Uterus (tissue), 3 donors: ENCODE measurements at regions not wholly inside any gene's neighbourhood (a gene's known extent, or its start where the extent isn't known, plus 50 kb on each side); places are given as distances from the start of the nearest gene placed in this dataset.
"Not testable (repeated sequence)": the region's sequence is repeated elsewhere in the genome, so short reads cannot be mapped to it uniquely, and the experiment has no call there.

Experiments
- DNase-seq, 2 donors: peaks; one replicate each; pipeline ENCODE4 v3.0.0-alpha.2; 2019 to 2020
- H3K27ac ChIP-seq, 2 donors: fragments of 200-600 bp; sonication (generic); 1 replicate in 1 of 2; 2 replicates in 1 of 2; pipeline ENCODE4 v1.5.1; 2016 to 2018
- H3K27me3 ChIP-seq, 2 donors: fragments of 200-600 bp; sonication (generic); one replicate each; pipeline ENCODE4 v1.5.1; 2018 to 2019; ENCODE audit warnings: control low read depth in 1 of 2
- H3K36me3 ChIP-seq, 2 donors: fragments of 200-600 bp; sonication (generic); one replicate each; pipeline ENCODE4 v1.5.1; 2019; ENCODE audit warnings: control low read depth in 1 of 2
- H3K4me1 ChIP-seq, 2 donors: fragments of 200-600 bp; sonication (generic); one replicate each; pipeline ENCODE4 v1.5.1; 2018 to 2019; ENCODE audit warnings: control low read depth in 1 of 2
- H3K4me3 ChIP-seq, 2 donors: fragments of 200-600 bp; sonication (generic); 1 replicate in 1 of 2; 2 replicates in 1 of 2; pipeline ENCODE4 v1.5.1; 2018 to 2019; ENCODE audit warnings: mild to moderate bottlenecking in 1 of 2
- H3K9me3 ChIP-seq, 2 donors: fragments of 200-600 bp; sonication (generic); one replicate each; pipeline ENCODE4 v1.5.1; 2019; ENCODE audit warnings: control low read depth in 1 of 2
- POLR2A ChIP-seq, 2 donors: fragments of 450-650 bp; IDR thresholded peaks; one replicate each; pipeline ENCODE4 v1.6.1; 2016; ENCODE audit warnings: antibody characterized with exemption in 2 of 2, mild to moderate bottlenecking in 1 of 2, moderate library complexity in 1 of 2
- intact Hi-C: fragments of 100-400 bp; cut with DNase I; formaldehyde crosslinking; loops from one replicate; pipeline ENCODE4 v1.15.1; 2023; ENCODE audit warnings: low total_unique reads
- TF ChIP-seq, protein P1 (sequence below), 4 experiments: fragments of 200-600 bp in 2 of 4; fragments of 450-650 bp in 2 of 4; sonication (generic) in 2 of 4; IDR thresholded peaks; one replicate each; pipeline ENCODE4 v1.5.1; 2016 to 2019; ENCODE audit warnings: antibody characterized with exemption in 4 of 4, mild to moderate bottlenecking in 2 of 4, moderate library complexity in 1 of 4
- donor health status: DM: yes; HTN: yes; CAD: no.

DNA sequence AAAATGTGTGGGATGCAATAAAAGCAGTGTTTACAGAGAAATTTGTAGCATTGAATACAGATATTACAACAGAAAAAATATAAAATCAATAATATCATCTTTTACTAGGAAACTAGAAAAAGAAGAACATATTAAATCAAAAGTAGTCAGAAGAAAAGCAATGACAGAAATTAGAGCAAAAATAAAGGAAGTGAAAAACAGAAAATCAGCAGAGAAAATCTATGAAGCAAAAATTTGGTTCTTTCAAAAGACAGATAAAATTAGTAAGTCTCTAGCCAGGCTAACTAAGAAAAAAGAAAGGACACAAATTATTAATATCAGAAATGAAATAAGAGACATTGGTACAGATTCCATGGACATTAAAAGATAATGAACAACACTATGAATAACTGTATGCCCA lies 212.0 kb upstream of the MGAT5 start:
- Histone ChIP-seq H3K4me3 (no peak overlapping the region), H3K4me1 (no peaks in the 10 kb centered on the region), H3K27ac (no peak overlapping the region), H3K9me3 (no peaks in the 10 kb centered on the region), H3K27me3 (no peaks in the 10 kb centered on the region), H3K36me3 (no peaks in the 10 kb centered on the region)
- intact Hi-C loops = no loop called here
- no peak for DNase-seq
- TF ChIP-seq, protein P1, sequence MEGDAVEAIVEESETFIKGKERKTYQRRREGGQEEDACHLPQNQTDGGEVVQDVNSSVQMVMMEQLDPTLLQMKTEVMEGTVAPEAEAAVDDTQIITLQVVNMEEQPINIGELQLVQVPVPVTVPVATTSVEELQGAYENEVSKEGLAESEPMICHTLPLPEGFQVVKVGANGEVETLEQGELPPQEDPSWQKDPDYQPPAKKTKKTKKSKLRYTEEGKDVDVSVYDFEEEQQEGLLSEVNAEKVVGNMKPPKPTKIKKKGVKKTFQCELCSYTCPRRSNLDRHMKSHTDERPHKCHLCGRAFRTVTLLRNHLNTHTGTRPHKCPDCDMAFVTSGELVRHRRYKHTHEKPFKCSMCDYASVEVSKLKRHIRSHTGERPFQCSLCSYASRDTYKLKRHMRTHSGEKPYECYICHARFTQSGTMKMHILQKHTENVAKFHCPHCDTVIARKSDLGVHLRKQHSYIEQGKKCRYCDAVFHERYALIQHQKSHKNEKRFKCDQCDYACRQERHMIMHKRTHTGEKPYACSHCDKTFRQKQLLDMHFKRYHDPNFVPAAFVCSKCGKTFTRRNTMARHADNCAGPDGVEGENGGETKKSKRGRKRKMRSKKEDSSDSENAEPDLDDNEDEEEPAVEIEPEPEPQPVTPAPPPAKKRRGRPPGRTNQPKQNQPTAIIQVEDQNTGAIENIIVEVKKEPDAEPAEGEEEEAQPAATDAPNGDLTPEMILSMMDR (IDR thresholded peaks at IDR 0.05) = no peak
- TF ChIP-seq POLR2A (IDR thresholded peaks at IDR 0.05) = no peak

DNA sequence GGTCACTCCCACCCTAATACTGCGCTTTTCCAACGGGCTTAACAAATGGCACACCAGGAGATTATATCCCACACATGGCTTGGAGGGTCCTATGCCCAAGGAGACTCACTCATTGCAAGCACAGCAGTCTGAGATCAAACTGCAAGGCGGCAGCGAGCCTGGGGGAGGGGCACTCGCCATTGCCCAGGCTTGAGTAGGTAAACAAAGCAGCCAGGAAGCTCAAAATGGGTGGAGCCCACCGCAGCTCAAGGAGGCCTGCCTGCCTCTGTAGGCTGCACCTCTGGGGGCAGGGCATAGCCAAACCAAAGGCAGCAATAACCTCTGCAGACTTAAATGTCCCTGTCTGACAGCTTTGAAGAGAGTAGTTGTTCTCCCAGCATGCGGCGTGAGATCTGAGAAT lies 210.8 kb upstream of the MGAT5 start:
- H3K27me3 ChIP-seq, DNase-seq, H3K27ac ChIP-seq, intact Hi-C loops, H3K9me3 ChIP-seq, H3K4me3 ChIP-seq, H3K4me1 ChIP-seq, H3K36me3 ChIP-seq: not testable (repeated sequence)

DNA sequence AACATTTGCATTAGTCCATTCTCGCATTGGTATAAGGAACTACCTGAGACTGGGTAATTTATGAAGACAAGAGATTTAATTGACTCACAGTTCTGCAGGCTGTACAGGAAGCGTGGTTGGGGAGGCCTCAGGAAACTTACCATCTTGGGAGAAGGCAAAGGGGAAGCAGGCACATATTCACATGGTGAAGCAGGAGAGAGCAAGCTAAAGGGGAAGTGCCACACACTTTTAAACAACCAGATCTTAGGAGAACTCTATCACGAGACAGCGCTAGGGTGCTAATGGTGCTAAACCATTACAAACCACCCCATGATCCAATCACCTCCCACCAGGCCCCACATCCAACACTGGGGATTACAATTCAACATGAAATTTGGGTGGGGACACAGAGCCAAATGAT lies 201.7 kb upstream of the MGAT5 start:
- Histone ChIP-seq H3K9me3 (no peaks in the 10 kb centered on the region), H3K4me1 (no peaks in the 10 kb centered on the region), H3K4me3 (no peak overlapping the region), H3K27ac (no peak overlapping the region), H3K36me3 (no peaks in the 10 kb centered on the region), H3K27me3 (no peaks in the 10 kb centered on the region)
- DNase-seq = no peak
- no peak for TF ChIP-seq POLR2A (IDR thresholded peaks at IDR 0.05)
- TF ChIP-seq, protein P1 (IDR thresholded peaks at IDR 0.05) = no peak
- intact Hi-C loops = no loop called here

DNA sequence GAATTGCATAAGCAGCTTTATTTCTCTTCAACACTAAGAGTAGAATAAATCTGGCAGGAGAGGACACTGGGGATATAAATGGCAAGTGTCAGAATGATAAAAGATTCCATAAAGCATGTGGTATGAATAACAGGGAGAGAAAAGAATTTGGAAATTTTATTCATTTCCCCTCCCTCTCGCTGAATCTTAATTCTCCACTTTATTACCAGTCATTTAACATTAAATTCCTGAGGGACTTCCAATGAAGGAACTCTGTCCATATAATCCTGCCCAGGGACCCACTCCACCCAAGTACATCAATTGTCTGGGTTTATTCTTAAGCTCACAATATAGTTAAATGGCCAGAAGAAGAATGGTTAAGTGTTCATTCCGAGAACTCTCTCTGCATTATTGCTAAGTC lies 197.7 kb upstream of the MGAT5 start:
- intact Hi-C loops = no loop called here
- no peak overlapping the region for H3K27ac ChIP-seq
- no peak for TF ChIP-seq POLR2A (IDR thresholded peaks at IDR 0.05)
- TF ChIP-seq, protein P1 (IDR thresholded peaks at IDR 0.05) = no peak

DNA sequence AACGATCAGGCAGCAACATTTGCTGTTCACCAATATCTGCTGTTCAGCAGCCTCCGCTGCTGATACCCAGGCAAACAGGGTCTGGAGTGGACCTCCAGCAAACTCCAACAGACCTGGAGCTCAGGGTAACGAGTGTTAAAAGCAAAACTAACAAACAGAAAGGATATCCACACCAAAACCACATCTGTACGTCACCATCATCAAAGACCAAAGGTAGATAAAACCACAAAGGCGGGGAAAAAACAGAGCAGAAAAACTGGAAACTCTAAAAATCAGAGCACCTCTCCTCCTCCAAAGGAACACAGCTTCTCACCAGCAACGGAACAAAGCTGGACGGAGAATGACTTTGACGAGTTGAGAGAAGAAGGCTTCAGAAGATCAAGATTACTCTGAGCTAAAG lies 192.8 kb upstream of the MGAT5 start:
- H3K36me3 ChIP-seq, intact Hi-C loops, H3K27ac ChIP-seq, H3K27me3 ChIP-seq, H3K9me3 ChIP-seq, DNase-seq, H3K4me3 ChIP-seq, H3K4me1 ChIP-seq: not testable (repeated sequence)

More for the DNA sequence above, 197.7 kb upstream of the MGAT5 start:
- Histone ChIP-seq H3K4me1 (no peaks in the 10 kb centered on the region), H3K27me3 (no peaks in the 10 kb centered on the region), H3K4me3 (no peak overlapping the region), H3K36me3 (no peaks in the 10 kb centered on the region), H3K9me3 (no peaks in the 10 kb centered on the region)
- no peak for DNase-seq

DNA sequence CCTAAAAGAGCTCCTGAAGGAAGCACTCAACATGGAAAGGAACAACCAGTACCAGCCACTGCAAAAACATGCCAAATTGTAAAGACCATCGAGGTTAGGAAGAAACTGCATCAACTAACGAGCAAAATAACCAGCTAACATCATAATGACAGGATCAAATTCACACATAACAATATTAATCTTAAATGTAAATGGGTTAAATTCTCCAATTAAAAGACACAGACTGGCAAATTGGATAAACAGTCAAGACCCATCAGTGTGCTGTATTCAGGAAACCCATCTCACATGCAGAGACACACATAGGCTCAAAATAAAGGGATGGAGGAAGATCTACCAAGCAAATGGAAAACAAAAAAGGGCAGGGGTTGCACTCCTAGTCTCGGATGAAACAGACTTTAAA lies 191.6 kb upstream of the MGAT5 start:
- H3K9me3 ChIP-seq, intact Hi-C loops, H3K36me3 ChIP-seq, DNase-seq, H3K27ac ChIP-seq, H3K4me1 ChIP-seq, H3K27me3 ChIP-seq, H3K4me3 ChIP-seq: not testable (repeated sequence)

DNA sequence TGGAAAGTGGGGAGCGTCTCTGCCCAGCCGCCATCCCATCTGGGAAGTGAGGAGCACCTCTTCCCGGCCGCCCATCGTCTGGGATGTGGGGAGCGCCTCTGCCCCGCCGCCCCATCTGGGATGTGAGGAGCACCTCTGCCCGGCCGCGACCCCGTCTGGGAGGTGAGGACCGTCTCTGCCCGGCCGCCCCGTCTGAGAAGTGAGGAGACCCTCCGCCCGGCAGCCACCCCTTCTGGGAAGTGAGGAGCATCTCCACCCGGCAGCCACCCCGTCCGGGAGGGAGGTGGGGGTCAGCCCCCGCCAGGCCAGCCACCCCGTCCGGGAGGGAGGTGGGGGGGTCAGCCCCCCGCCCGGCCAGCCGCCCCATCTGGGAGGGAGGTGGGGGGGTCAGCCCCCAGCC lies 190.0 kb upstream of the MGAT5 start:
- H3K4me1 ChIP-seq, H3K9me3 ChIP-seq, H3K36me3 ChIP-seq, DNase-seq, intact Hi-C loops, H3K4me3 ChIP-seq, H3K27ac ChIP-seq, H3K27me3 ChIP-seq: not testable (repeated sequence)
